ENCODE measurements at regions not wholly inside any gene's neighbourhood (a gene's known extent, or its start where the extent isn't known, plus 50 kb on each side); places are given as distances from the start of the nearest gene placed in this dataset.

GRCh38 chr2:56478027-56478426 lies 294.2 kb downstream of the CCDC85A start:
- TF ChIP-seq CTCF (conservative IDR thresholded peaks at IDR 0.05; ENCODE audit: low read length) (no peak), EZH2phosphoT487 (IDR thresholded peaks at IDR 0.05; ENCODE audit: borderline replicate concordance) (no peak)
